NOMO-1 treated with dmso at 0.1 percent for 144 hours (cell line): ENCODE measurements at regions not wholly inside any gene's neighbourhood (a gene's known extent, or its start where the extent isn't known, plus 50 kb on each side); places are given as distances from the start of the nearest gene placed in this dataset.

Experiments
- DNase-seq: peaks from one replicate; lab custom pipeline; 2025; ENCODE audit not compliant: unreplicated experiment; lab: John Stamatoyannopoulos, UW

DNA sequence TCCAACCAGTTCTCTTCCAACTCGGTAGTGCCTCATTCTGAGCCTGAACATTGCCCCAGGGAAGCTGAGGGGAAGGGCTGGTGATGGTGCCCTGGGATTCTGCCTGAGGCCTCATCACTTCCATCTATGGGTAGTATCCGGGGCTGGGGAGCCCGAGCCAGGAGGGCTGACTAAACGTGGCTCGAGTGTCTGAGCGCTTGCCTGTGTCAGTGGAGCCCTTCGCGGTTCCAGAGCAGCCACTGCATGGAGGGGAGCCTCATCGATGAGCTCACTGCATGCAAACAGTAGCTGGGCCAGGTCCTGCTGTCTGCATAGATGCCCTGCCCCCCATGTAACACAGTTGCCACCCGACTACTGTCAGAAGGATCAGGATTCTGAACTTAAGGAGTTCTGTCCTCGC is 129.3 kb downstream of the GLI2 start:
- DNase-seq, result no peak

DNA sequence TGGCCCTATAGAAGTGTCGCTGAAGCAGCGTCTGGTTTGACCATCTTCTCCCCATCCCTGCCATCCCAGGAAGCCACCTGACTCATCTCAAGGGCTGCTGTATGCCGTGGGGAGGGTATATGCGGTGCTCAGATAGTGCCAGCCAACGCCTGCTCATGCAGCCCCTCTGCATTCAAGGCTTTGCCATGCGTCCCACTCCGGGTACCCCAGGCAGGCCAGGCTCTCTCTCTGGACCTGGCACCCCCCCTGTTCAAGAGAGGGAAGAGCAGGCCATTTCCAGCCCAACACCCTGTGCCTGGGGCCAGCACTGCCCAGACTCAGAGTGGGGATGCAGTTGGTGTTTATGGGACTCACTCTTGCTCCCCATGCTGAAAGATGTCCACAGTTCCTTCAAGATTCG is 130.0 kb downstream of the GLI2 start:
- no peak for DNase-seq

DNA sequence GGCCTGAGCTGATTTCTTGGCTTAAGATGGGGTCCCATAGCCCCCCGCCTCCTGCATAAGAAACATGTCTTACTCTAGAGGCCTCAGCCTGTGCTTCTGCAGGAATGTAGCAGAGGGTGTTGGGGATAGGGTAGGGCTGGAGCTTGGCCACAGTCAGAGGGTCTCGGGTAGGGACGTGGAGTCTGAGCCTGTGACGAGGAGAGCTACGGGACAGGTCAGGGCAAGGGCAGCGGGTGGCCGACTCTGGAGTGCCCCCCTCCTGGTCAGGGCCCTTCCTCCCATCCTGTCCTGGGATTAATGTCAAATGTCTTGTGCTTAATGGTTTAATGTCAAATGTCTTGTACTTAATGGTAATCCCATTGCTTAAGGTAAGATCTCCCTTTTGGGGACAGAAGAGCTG is 130.4 kb downstream of the GLI2 start:
- DNase-seq, result no peak

DNA sequence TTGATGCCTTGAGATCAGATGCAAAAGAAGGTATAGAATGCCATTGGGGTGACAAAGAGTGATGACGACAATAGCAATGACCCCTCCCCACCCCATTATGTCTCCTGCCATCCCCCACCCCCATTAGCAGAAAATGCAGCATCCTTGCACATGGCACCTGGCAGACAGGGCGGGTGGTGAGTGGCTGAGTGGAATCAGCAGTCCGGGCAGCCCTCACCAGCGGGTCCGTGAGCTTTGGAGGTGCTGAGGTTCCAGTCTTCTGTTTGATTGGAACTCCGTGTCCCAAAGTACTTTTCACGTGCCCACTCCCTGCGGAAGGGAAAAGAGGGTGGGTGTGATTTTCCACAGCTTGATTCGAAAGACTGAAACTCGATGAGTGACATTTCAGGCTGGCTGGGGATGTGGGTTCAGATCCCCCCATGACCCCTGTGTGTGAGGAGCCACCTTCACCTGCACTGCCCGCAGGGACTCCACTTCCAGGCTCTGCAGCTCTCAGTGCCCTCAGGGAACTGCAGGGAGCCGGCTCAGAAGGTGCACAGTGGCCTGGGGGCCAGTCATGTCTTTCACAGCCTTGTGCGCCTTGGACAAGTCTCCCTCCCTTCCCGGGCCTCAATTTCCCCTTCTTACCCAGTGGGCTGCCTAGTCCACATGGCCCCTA is 130.9 kb downstream of the GLI2 start:
- no peak for DNase-seq

DNA sequence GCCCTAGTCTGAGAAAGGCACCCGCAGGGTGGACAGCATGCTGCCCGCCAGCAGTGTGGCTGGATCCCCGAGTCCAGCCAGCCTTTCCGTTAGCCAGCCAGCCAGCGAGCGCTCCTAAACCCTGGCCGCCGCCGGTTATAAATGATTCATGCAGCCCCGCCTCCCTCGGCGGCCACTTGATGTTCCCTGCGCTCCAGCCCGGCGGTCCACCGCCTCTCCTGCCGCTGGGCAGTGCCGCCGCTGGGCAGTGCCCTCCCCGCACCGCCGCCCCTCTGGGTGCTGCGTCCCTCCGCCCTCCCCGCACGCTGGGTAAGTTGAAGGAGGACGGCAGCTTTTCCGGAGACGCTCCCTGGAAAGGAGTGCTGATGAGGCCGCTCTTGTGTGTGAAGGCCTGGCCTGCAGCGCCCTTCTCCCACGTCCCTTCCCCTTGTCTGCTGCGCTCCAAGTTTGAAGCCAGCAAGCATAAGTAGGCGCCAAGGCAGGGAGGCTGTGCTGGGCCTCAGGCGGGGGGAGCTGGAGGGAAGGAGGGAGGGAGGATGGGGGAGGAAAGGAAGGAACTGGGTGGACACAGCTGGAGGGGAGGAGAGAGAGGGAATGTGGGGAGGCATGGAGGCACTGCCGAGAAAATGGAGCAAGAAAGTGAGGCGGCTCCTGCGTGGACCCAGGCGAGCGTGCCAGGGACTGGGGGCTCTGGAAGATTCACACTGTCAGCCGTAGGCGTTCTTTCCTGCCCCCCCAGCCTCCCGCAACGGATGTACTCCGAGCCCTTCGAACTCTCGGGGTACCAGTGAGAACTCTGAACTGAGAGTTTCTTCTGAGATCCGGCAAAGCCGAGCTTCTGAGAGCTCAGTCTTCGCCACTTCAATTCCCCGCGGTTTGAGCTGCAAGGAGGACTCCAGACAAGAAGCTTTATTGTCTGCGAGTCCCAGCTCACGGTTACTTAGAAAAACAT is 131.9 kb downstream of the GLI2 start:
- DNase-seq, result no peak

DNA sequence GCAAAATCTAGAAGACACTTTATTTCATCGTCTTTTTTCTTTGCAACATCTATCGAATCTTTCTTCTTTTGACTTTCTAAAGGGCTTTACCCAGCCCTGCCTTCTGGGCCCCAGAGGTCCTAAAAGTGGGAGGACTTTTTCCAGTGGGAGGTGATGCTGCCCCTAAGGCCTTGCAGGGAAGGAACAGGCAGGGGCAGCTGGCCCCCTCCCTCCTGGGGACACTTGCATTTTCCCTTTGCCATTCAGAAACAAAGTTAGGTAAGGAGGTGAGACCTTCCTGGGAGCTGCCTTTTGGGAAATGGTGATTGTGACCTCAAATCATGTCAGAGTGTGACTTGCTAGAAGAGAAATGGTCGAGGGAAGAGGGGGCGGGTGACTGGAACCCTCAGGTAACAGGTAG is 132.7 kb downstream of the GLI2 start:
- no peak for DNase-seq

DNA sequence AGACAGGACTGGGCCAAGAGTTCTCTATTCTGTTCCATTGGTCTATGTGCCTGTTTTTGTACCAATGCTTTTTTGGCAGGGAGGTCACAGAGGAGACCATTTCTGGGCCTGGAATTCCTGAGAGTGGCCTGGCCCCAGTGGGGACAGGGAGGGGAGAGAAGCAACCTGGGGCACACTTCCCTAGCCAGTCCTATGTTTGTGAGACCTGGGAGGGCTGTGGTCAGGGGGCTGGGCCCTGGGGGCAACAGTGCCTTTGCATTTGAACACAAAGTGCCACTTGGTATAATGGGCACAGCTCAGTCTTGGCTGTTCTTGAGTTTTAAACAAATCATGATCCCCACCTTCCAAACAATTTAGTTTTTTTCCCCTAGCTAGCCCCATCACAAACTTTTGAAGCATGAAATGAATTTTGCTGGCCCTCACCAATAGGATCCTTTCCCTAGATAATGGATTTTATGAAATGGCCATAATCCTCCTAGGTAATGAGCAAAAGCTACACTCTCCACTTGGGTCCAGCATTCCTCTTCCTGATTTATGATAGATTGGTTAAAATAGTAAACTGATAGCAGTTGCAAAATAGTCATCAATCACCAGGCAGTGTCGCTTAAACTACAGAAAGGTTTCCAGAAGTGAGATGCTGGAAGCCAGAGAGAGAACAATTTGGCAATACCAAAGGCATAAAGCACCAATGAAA is 133.5 kb downstream of the GLI2 start:
- no peak for DNase-seq

DNA sequence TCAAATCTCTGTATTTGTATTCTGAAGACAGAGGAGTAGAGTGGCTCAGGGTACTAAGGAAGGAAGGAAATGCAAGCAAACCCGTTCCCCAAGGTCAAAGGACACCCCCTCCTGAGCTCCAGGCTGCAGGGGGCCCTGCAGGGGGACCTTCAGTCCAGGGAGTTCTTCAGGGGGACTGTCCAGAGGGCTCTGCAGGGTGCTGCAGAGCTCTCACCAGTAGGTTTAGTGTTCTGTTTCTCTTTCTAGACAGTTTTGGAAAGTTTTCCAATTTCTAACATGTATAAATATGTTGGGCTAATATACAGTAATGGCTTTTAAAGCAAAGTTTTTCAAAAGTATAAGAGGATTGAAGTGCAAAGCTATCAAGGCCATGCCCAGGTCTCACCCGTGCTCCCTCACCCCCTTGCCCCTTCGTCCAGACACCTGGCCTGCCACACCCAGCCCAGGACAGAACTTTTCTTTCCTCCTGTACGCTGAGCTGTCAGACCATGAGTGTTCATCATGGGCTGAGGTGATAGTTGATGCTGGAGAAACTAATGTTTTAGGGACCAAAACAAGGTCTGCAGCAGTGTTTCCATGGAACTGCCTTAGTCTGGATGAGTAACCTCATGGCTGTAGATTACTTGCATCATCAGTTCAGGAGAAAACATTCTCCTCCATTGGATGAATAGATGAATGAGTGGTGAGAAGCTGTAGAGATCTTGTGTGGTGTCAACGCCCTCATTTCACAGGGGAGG is 134.2 kb downstream of the GLI2 start:
- DNase-seq, result no peak

DNA sequence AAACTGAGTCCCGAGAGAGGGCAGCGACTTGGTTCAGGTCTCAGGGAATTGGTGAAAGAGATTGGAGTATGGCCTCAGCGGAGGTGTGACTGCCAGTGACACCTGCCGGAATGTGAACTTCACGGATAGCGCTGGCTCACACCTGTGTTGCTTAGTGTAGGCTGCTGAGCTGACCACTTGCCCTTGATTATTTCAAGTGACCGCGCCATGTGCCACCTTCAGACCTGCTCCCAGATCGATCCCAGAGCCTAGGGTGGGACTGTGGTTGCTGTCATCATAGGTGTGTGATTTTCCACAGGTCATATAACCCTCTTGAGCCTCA is 134.8 kb downstream of the GLI2 start:
- DNase-seq, result no peak

DNA sequence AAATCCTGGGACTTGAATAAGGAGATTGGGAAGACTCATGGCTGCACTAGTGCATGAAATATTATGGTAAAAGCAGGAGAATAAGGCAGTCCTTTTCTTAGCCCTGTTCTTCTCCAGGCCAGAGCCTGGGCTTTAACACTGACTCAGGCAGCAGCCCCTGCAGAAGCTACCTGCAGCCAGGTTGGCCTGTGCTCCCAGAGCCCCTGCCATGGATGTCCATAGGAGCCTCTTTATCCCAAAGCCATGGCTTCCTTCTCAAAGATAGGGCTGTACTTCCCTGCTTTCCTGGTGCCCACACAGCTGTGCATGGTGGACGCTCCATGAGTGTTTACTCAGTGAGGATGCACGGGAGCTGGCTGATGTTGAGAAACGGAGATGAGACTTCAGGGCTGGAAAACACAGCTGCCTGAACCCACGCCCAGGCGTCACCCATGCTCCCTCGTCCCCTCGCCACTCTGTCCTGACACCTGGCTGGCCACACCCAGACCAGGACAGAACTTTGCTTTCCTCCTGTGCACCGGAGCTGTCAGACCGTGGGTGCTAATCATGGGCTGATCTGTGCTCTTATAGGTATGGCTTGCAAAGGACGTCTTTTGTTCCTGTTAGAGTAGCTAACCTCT is 135.5 kb downstream of the GLI2 start:
- DNase-seq, result no peak

DNA sequence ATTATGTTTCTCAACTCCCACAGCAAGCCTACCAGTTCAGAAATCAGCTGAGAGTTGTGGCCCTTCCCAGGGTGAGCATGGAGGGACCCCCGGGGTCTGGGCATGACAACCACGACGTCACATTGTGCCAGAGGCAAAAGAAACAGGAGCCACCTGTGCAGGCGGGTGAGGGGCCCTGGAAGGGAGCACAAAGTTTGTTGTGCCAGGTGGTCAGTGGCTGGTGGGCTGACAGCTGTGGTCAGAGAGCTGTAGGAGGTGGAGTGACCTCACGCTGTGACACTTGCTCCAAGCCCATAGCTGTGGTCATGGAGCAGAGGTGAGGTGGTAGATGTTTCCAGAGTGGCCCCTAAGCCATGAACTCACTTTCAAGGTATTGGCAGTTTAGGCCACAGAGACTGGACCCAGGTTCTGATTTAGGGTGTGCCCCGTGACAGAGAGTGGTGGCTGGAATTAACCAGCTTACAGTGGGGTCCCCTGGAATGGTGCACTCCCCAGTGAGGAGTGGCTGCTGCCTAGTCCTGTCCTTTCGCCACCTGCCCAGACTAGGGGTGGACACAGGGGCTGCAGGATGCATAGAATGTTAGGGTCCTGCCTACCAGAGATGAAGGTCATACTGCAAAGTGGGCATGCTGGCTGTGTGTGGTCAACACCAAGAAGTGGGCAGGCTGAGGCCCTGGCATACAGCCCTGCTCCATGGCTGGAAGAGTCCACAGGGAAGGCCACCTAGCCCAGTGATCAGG is 136.4 kb downstream of the GLI2 start:
- no peak for DNase-seq

DNA sequence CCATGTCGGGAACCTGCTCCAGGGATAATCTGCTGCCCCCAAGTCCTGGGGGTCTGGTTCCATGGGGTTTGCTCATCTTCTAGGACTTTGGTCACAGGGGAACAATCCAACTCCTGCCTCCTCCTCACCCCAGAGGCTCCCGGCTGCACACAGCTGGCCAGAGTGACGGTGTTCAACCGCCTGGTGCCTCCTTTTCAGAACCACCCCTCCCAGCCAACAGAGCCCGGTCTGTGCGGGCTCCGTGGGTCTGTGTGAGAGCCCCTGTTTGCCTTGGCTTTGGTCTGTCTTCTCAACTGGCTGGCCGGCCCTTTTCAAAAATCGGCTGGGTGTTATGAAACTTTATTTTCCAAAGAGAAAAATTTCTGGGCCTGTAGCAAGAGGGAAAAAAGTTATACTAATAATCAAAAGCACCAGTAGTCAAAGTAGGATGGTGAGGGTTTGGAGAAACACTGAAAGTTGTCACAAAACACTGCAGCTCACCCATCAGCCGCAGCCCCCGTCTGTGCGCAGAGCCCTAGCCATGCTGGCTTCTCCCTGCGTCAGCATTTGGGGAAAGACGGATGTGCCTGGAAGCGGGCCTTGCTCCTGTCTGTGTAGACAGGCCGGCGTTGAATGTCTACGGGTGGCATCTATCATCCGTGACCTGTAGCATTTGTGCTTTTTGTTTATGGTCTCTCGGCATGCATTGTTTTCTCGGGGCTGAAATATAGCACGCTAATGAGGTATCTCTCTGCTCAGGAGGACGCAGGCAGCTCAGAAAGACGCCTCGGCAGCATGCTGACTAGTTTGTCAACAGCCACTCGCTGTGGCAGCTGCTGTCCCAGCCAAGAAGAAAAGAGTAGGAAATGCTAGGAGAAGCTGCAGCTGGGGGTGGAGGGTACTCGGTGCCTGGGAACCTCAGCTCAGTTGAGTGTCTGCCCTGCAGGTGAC is 138.6 kb downstream of the GLI2 start:
- DNase-seq, result no peak

DNA sequence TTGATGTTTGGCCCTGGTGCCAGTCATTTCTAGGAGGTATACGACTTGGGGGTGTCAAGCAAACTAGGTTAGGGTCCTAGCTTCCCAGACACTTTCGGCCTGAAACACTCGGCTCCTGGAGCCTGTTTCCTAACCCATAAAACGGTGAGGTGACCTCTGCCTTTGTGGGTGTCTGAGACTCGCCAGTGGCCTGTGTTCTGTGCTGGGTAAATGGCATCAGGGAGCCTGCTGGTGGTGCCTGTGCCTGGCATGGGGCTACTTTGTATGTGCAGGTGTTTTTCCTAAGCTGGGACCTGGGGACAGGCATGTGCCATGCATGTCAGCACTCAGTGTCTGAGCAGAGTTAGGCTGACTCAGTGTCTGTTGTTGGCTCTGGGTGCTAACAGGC is 139.2 kb downstream of the GLI2 start:
- no peak for DNase-seq

DNA sequence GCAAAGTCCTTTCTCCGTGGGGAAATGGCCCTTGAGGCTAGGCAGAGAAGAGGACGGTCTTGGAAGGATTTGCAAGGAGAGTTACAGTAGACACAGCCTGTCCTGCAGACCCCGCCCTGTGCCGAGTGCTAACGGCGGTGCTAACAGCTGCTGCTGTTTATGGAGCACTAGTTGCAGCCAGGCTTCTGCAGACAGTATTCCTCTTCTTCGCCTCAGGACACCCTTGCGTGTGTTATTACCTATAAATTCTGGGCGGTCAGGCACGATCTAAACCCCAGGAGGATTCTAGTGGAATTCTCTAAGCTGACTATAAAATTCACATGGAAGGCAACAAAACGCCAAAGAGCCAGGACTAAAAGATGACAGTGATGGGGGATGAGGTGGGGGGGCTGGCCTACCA is 139.8 kb downstream of the GLI2 start:
- no peak for DNase-seq

DNA sequence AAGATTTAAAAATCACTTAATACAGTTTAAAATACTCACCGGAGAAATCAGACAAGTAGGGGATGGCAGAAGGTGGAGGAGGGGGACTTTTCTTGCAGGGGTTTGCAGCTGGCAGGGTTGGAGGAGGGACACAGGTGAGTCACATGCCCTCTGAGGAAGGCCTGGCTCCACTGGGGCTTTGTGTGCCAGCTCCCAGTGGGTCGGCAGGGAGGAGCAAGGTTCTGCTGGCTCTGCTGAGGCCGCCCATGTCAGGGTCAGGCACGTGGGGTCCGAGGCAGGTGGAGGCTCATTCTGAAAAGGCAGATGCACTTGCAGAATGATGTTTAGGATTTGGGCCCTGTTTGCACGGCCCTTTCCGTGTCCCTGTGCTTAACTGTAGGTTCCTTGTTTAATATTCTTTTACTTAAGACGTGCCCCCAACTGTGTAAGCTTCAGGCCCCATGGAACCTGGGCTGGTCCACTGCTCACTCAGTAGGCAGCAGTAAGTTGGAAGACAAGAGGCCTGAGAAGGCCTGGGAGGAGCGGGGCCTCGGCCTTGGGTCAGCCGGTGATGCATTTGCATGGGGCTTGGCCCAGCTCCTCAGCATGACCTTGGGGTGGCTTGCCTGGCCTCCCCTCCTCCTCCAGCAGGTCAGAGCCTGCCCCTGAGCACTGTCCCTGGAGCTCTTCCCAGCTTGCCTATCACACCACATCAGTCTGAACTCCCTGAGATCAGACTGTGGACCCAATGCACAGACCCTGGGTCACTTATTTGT is 141.0 kb downstream of the GLI2 start:
- DNase-seq, result no peak

DNA sequence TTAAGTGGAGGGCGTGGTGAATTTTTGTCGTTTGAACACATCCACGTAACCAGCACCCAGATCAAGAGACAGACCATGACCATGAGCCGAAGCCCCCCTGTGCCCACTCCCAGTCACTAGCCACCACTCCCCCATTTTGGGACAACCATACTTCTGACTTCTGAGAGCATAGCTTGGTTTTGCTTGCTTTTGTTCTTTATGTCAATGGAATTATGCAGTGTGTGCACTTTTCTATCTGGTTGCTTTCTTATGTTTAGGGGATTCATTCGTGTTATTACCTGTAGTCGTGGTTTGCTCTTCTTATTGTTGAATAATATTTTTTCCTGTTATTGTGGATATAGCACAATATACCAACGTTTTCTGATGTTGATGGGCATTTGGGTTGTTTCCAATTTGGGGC is 141.7 kb downstream of the GLI2 start:
- no peak for DNase-seq

DNA sequence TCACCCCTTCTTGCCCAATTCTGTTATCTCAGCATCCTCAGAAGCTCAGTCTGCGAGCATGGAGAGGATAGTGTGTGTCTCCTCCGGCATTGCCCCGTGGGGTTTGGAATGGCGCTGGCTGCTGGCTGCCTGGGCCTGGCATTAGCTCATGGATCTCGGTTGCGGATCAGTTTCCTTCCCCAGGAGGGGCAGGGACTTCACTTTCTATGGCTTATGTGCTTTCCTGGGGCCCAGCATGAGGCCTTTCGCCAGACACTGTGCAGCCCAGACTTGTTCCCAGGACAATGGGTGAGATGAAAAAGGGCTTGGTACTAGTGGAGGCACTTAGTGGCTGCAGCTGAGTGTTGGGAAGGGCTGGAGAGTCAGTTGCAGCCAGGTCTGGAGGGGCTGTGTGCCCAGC is 143.3 kb downstream of the GLI2 start:
- no peak for DNase-seq

DNA sequence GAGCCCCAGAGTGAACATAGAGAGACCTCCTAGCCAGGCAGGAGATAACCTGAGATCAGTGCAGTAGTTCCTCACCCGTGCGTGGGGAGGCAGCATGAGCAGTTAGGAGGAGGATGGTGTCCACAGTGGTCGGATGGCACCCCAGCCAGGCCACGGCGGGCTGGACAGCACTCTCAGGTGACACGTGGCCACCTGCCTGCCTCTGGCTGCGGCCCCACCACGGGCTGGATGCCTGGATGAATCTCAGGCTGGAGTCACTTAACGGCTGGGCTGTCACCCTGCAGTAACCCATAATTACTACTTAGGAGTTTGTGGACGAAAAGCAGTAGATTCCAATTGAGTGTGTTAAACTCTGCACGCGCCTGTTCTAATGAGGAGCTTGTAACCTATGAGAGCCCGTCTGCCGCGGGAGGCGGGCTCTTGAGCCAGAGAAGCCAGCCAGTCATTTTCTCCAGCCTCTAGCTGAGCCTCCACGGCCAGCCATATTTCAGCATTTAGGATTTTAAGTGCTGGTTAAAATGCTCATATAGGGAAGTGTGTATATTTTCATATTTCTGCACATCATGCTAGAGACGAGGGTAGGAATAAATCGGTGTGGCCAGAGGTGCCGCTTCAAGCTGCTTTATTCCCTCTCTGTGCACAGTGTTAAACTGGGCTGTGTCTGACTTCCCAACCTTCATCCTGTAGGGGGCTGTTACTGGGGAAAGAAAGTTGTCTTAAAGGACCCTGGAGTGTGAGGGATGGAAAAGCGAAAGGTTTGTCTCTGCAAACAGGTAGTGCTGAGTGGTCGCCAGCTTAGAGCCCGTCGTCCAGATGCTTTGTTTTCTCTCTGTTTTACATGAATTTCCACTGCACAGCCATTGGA is 144.0 kb downstream of the GLI2 start:
- no peak for DNase-seq
